LNCaP clone FGC (cell line): ENCODE measurements at regions not wholly inside any gene's neighbourhood (a gene's known extent, or its start where the extent isn't known, plus 50 kb on each side); places are given as distances from the start of the nearest gene placed in this dataset.
"Not testable (repeated sequence)": the region's sequence is repeated elsewhere in the genome, so short reads cannot be mapped to it uniquely, and the experiment has no call there.

Source experiments
- DNase-seq: peaks from one replicate; pipeline ENCODE4 v3.0.0-alpha.2; 2011; ENCODE audit warnings: low read depth
- H3K4me3 ChIP-seq: 2 replicates; pipeline ENCODE4 v1.5.1; 2011; ENCODE audit warnings: mild to moderate bottlenecking, low read depth, low read length, control low read depth
- TF ChIP-seq, protein P1 (sequence below): IDR thresholded peaks from 2 replicates; pipeline ENCODE4 v1.5.1; 2012; ENCODE audit warnings: mild to moderate bottlenecking; ENCODE audit not compliant: control insufficient read depth, insufficient read depth; ENCODE audit errors: extremely low read depth

DNA sequence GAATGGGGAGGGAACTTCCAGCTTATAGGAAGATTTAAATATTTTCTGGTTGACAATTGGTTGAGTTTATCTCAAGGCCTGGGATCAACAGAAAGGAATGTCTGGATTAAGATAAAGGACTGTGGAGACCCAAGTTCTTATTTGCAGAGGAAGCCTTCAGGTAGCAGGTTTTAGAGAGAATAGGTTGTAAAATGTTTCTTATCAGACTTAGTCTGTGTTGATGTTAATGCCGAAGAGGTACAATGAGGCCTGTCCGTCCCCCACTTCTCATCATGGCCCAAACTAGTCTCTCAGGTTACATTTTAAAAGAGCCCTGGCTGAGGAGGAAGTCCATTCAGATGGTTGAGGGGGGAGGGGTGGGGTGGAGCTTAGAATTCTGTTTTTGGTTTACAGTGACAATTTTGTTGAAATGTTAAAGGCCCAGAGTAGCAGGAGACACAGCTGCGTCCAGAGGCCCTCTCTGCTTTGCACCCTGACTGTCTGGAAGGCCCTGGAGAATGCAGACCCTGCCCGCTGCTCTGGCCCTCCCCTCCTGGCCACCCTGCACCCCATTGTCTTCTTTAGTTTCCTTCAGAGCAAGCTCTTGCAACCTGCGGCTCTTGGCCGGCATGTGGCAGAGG is 672.5 kb upstream of the TMEM132C start:
- H3K4me3 ChIP-seq: no peak overlapping the region
- no peak for DNase-seq
- TF ChIP-seq, protein P1, sequence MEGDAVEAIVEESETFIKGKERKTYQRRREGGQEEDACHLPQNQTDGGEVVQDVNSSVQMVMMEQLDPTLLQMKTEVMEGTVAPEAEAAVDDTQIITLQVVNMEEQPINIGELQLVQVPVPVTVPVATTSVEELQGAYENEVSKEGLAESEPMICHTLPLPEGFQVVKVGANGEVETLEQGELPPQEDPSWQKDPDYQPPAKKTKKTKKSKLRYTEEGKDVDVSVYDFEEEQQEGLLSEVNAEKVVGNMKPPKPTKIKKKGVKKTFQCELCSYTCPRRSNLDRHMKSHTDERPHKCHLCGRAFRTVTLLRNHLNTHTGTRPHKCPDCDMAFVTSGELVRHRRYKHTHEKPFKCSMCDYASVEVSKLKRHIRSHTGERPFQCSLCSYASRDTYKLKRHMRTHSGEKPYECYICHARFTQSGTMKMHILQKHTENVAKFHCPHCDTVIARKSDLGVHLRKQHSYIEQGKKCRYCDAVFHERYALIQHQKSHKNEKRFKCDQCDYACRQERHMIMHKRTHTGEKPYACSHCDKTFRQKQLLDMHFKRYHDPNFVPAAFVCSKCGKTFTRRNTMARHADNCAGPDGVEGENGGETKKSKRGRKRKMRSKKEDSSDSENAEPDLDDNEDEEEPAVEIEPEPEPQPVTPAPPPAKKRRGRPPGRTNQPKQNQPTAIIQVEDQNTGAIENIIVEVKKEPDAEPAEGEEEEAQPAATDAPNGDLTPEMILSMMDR: no peak

DNA sequence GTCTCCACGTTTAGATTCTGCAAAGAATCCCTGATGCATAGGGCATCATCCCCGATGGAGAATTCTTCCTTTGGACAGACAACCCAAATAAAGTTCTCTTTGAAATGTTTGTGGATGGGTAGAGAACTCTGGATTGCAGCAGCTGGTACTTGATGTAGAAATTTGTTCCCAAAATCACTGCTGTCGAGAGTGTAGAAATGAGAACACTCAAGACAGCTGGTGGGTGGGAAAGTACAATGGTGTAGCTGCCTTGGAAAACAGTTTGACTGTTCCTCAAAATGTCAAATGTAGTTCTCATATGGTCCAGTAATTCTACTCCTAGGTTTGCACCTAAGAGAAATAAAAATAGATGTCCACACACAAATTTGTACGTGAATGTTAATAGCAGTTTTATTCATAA is 671.5 kb upstream of the TMEM132C start:
- TF ChIP-seq, protein P1: no peak
- H3K4me3 ChIP-seq: no peak overlapping the region
- DNase-seq: no peak

DNA sequence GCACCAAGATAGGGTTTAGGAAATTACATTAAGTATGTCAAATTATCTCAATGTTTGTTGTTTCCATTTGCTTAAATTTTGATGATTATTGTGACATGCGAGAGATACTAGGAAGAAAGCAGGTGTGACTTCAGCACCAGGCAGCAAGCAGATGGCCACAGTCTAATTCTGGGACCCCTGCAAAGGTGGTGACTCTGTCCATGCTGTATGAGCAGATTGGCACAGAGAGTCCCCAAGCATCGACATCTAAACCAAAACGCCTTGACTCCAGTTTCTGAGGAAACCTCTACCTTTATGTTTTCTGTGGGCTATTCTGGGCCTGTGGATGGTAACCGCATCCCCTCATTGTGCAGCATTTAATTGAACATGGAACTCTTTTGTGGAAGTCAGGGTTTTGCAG is 670.1 kb upstream of the TMEM132C start:
- no peak for DNase-seq
- H3K4me3 ChIP-seq: no peak overlapping the region
- TF ChIP-seq, protein P1: no peak

DNA sequence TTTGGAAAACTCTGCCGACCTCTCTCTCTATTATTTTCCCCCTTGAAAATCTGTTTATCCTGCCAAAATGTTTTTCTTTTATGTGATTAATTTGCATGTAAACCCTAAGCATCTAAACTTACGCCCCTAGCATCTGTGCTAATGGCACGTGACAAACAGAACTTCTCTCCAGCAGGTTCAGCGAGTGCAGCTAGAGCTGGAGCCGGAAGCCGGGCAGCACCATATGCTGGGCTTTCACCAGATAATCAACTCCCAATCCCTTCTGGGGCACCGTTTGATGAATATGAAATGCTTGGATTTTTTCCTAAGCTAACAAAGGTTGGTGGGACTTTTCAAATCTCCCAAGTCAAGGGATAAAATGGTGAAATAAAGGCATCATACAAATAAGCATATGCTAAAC is 667.5 kb upstream of the TMEM132C start:
- DNase-seq: no peak
- no peak overlapping the region for H3K4me3 ChIP-seq
- TF ChIP-seq, protein P1: no peak

DNA sequence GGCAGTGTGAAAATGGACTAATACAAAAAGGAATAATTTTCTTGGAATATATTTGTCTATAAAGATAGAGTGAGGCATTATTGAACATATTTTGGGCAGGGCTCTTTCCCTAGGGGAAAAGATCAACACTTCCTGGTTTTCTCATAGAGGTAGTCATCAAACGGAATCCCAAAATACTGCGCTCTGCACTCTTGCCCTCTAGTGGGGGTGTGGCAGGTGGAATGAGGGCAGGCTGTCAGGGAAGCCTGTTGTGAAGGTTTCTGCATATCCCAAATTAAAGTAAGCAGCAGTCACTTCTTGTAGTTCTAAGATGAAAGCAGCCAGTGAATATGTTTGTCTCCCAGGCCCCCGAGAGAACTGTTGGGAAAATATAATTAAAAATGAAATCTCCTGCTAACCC is 666.8 kb upstream of the TMEM132C start:
- H3K4me3 ChIP-seq: no peak overlapping the region
- TF ChIP-seq, protein P1: no peak
- no peak for DNase-seq

DNA sequence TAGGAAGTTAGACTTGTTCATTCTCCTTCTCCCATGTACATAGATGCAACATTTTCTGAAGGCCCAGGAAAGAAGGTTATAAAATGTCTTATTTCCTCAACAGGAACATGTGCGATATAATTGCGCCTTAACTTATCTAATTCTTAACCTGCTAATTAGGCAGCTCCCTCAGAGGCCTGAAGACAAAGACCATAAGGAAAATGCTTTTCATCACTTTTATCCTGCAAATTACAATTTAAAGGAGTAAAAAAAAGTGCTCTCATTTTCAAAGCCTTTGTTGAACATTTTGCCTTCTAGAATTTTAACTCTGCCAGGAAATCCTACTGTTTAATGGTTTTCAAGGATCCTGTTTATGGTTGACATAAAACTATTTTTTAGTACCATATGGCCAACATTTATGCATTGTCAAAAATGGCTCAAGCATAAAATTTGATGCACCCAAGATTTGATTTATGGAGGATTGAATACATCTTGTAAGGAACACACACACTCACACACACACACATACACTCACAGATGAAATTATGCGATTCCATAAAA is 660.4 kb upstream of the TMEM132C start:
- no peak for DNase-seq
- H3K4me3 ChIP-seq: no peak overlapping the region
- TF ChIP-seq, protein P1: no peak

DNA sequence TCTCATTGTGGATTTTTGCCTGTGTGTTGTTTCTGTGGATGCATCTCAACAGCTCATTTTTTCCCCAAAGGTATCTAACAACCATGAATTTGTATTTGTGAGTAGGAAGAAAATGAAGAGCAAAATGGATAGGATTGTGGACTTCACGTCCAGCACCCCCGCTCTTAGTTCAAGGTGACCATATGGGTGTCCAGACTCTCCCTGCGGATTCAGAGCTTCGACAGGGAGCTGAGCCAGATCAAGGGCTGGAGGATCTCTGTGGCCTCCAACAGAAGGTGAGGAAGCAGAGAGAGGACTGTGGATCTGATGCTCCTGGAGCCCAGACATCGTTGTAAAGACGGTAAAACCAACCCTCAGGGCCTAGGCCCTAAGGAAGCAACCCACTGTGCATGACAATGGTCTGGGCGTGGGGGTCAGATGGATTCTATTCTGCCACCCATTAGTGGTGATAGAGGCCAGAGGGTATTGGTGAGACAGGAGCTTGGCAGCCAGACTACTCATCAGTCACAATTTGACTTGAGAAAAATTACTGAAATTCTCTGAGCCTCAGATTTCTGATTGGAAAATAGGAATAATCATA is 659.7 kb upstream of the TMEM132C start:
- no peak overlapping the region for H3K4me3 ChIP-seq
- no peak for DNase-seq
- TF ChIP-seq, protein P1: no peak

DNA sequence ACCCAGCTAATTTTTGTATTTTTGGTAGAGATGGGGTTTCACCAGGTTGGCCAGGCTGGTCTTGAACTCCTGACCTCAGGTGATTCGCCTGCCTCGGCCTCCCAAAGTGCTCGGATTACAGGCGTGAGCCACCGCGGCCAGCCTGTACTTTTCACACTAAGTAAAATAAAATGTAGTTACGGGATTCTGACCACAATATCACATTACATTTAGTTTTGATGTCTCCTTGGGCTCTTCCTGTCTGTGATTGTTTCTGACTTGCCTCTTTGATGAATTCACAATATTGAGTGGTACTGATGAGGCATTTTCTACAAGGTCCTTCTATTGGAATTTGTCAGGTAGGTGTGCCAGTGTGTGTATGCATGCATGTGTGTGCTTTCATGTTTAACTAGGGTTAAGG is 658.6 kb upstream of the TMEM132C start:
- not testable (repeated sequence) for DNase-seq, H3K4me3 ChIP-seq
